HepG2 (cell line): ENCODE measurements at regions not wholly inside any gene's neighbourhood (a gene's known extent, or its start where the extent isn't known, plus 50 kb on each side); places are given as distances from the start of the nearest gene placed in this dataset.

Experiments
- NFE2L1 ChIP-seq: sonication (generic); formaldehyde crosslinking; IDR thresholded peaks from 2 replicates; pipeline ENCODE4 v1.4.0; 2020; ENCODE audit warnings: missing genetic modification reagents, mild to moderate bottlenecking, borderline replicate concordance
- NR2C2 ChIP-seq: sonication (generic); formaldehyde crosslinking; IDR thresholded peaks from 2 replicates; pipeline ENCODE4 v1.4.0; 2020; ENCODE audit warnings: missing genetic modification reagents, mild to moderate bottlenecking, moderate library complexity, borderline replicate concordance
- RCOR2 ChIP-seq: IDR thresholded peaks from 2 replicates; pipeline ENCODE4 v1.6.1; 2016; ENCODE audit warnings: missing biosample characterization, missing genetic modification reagents
- RORA ChIP-seq: sonication (generic); formaldehyde crosslinking; IDR thresholded peaks from 2 replicates; pipeline ENCODE4 v1.5.0; 2020; ENCODE audit warnings: mild to moderate bottlenecking, missing genetic modification reagents, moderate library complexity
- ZNF124 ChIP-seq: sonication (generic); formaldehyde crosslinking; IDR thresholded peaks from 2 replicates; pipeline ENCODE4 v1.4.0; 2020; ENCODE audit warnings: missing genetic modification reagents
- ZNF572 ChIP-seq: sonication (generic); formaldehyde crosslinking; IDR thresholded peaks from 2 replicates; pipeline ENCODE4 v1.5.1; 2020; ENCODE audit warnings: mild to moderate bottlenecking, missing genetic modification reagents
- ZNF577 ChIP-seq: sonication (generic); formaldehyde crosslinking; IDR thresholded peaks from 2 replicates; pipeline ENCODE4 v1.4.0; 2020; ENCODE audit warnings: mild to moderate bottlenecking, low read depth, missing genetic modification reagents, borderline replicate concordance
- ZNF652 ChIP-seq: IDR thresholded peaks from 2 replicates; pipeline ENCODE4 v1.6.1; 2016; ENCODE audit warnings: low read depth, borderline replicate concordance
- ZNF83 ChIP-seq: sonication (generic); formaldehyde crosslinking; IDR thresholded peaks from 2 replicates; pipeline ENCODE4 v1.4.0; 2020; ENCODE audit warnings: missing genetic modification reagents, mild to moderate bottlenecking, borderline replicate concordance
- TF ChIP-seq, protein P1 (sequence below): sonication (generic); formaldehyde crosslinking; IDR thresholded peaks from 2 replicates; pipeline ENCODE4 v1.4.0; 2020; ENCODE audit warnings: mild to moderate bottlenecking, missing genetic modification reagents, borderline replicate concordance
- TF ChIP-seq, protein P2 (sequence below): sonication (generic); formaldehyde crosslinking; conservative IDR thresholded peaks from 2 replicates; pipeline ENCODE4 v1.4.0; 2020; ENCODE audit warnings: missing genetic modification reagents
- TF ChIP-seq, protein P3 (sequence below): fragments of 450-650 bp; IDR thresholded peaks from 2 replicates; pipeline ENCODE4 v1.6.1; 2017; ENCODE audit warnings: mild to moderate bottlenecking
- TF ChIP-seq, protein P4 (sequence below): sonication (generic); formaldehyde crosslinking; IDR thresholded peaks from 2 replicates; pipeline ENCODE4 v1.9.0; 2021; ENCODE audit warnings: mild to moderate bottlenecking, missing genetic modification reagents
- TF ChIP-seq, protein P5 (sequence below): sonication (generic); formaldehyde crosslinking; IDR thresholded peaks from 2 replicates; pipeline ENCODE4 v1.4.0; 2020; ENCODE audit warnings: missing genetic modification reagents

GRCh38 chr20:50292591-50293283, 102.1 kb downstream of the CEBPB start (continued):
- TF ChIP-seq, protein P1, sequence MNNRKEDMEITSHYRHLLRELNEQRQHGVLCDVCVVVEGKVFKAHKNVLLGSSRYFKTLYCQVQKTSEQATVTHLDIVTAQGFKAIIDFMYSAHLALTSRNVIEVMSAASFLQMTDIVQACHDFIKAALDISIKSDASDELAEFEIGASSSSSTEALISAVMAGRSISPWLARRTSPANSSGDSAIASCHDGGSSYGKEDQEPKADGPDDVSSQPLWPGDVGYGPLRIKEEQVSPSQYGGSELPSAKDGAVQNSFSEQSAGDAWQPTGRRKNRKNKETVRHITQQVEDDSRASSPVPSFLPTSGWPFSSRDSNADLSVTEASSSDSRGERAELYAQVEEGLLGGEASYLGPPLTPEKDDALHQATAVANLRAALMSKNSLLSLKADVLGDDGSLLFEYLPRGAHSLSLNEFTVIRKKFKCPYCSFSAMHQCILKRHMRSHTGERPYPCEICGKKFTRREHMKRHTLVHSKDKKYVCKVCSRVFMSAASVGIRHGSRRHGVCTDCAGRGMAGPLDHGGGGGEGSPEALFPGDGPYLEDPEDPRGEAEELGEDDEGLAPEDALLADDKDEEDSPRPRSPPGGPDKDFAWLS (CRISPR knock-in tag): peak; percentile 100
- TF ChIP-seq RCOR2 (CRISPR knock-in tag) (peak; percentile 96), NR2C2 (CRISPR knock-in tag) (peak; percentile 97), ZNF83 (CRISPR knock-in tag) (no peak; the same call in 1 of the 2 replicates), NFE2L1 (peak; percentile 100), ZNF572 (CRISPR knock-in tag) (peak; percentile 89; the same call in 1 of the 2 replicates), ZNF652 (CRISPR knock-in tag) (peak; percentile 62; the same call in 1 of the 2 replicates), ZNF124 (no peak; the same call in 1 of the 2 replicates), RORA (CRISPR knock-in tag) (no peak), ZNF577 (CRISPR knock-in tag) (peak; percentile 98; the same call in 1 of the 2 replicates)
- TF ChIP-seq, protein P2, sequence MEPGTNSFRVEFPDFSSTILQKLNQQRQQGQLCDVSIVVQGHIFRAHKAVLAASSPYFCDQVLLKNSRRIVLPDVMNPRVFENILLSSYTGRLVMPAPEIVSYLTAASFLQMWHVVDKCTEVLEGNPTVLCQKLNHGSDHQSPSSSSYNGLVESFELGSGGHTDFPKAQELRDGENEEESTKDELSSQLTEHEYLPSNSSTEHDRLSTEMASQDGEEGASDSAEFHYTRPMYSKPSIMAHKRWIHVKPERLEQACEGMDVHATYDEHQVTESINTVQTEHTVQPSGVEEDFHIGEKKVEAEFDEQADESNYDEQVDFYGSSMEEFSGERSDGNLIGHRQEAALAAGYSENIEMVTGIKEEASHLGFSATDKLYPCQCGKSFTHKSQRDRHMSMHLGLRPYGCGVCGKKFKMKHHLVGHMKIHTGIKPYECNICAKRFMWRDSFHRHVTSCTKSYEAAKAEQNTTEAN (CRISPR knock-in tag): peak; percentile 93
- TF ChIP-seq, protein P3, sequence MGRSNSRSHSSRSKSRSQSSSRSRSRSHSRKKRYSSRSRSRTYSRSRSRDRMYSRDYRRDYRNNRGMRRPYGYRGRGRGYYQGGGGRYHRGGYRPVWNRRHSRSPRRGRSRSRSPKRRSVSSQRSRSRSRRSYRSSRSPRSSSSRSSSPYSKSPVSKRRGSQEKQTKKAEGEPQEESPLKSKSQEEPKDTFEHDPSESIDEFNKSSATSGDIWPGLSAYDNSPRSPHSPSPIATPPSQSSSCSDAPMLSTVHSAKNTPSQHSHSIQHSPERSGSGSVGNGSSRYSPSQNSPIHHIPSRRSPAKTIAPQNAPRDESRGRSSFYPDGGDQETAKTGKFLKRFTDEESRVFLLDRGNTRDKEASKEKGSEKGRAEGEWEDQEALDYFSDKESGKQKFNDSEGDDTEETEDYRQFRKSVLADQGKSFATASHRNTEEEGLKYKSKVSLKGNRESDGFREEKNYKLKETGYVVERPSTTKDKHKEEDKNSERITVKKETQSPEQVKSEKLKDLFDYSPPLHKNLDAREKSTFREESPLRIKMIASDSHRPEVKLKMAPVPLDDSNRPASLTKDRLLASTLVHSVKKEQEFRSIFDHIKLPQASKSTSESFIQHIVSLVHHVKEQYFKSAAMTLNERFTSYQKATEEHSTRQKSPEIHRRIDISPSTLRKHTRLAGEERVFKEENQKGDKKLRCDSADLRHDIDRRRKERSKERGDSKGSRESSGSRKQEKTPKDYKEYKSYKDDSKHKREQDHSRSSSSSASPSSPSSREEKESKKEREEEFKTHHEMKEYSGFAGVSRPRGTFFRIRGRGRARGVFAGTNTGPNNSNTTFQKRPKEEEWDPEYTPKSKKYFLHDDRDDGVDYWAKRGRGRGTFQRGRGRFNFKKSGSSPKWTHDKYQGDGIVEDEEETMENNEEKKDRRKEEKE: no peak
- TF ChIP-seq, protein P4, sequence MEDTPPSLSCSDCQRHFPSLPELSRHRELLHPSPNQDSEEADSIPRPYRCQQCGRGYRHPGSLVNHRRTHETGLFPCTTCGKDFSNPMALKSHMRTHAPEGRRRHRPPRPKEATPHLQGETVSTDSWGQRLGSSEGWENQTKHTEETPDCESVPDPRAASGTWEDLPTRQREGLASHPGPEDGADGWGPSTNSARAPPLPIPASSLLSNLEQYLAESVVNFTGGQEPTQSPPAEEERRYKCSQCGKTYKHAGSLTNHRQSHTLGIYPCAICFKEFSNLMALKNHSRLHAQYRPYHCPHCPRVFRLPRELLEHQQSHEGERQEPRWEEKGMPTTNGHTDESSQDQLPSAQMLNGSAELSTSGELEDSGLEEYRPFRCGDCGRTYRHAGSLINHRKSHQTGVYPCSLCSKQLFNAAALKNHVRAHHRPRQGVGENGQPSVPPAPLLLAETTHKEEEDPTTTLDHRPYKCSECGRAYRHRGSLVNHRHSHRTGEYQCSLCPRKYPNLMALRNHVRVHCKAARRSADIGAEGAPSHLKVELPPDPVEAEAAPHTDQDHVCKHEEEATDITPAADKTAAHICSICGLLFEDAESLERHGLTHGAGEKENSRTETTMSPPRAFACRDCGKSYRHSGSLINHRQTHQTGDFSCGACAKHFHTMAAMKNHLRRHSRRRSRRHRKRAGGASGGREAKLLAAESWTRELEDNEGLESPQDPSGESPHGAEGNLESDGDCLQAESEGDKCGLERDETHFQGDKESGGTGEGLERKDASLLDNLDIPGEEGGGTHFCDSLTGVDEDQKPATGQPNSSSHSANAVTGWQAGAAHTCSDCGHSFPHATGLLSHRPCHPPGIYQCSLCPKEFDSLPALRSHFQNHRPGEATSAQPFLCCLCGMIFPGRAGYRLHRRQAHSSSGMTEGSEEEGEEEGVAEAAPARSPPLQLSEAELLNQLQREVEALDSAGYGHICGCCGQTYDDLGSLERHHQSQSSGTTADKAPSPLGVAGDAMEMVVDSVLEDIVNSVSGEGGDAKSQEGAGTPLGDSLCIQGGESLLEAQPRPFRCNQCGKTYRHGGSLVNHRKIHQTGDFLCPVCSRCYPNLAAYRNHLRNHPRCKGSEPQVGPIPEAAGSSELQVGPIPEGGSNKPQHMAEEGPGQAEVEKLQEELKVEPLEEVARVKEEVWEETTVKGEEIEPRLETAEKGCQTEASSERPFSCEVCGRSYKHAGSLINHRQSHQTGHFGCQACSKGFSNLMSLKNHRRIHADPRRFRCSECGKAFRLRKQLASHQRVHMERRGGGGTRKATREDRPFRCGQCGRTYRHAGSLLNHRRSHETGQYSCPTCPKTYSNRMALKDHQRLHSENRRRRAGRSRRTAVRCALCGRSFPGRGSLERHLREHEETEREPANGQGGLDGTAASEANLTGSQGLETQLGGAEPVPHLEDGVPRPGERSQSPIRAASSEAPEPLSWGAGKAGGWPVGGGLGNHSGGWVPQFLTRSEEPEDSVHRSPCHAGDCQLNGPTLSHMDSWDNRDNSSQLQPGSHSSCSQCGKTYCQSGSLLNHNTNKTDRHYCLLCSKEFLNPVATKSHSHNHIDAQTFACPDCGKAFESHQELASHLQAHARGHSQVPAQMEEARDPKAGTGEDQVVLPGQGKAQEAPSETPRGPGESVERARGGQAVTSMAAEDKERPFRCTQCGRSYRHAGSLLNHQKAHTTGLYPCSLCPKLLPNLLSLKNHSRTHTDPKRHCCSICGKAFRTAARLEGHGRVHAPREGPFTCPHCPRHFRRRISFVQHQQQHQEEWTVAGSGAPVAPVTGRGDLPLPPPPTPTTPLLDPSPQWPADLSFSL (CRISPR knock-in tag): no peak
- TF ChIP-seq, protein P5, sequence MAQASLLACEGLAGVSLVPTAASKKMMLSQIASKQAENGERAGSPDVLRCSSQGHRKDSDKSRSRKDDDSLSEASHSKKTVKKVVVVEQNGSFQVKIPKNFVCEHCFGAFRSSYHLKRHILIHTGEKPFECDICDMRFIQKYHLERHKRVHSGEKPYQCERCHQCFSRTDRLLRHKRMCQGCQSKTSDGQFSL (CRISPR knock-in tag): peak; percentile 72; the same call in 1 of the 2 replicates
